Occipital lobe (tissue), 1 donor: ENCODE measurements at regions not wholly inside any gene's neighbourhood (a gene's known extent, or its start where the extent isn't known, plus 50 kb on each side); places are given as distances from the start of the nearest gene placed in this dataset.

ENCODE experiments used
- DNase-seq: peaks from one replicate; lab custom pipeline; 2025; lab: John Stamatoyannopoulos, UW

DNA sequence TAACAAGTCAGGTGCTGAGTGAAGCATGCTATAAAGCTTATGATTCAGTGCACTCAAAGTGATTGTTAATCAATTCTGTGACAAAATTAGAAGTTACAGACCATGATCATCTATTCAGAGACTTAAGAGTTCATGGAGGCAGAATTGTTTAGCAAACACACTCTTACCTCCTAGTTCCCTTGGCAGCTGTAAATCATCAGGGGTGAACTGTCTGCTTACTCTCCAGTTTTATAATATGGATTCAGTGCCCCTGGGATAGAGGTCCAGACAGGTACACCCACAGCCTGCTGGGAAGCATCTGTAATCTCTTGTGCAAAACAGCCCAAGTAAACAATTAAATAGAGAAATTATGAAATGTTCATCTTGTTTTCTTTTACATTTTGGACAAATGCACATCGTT, 835.0 kb upstream of the COBL start:
- no peak for DNase-seq

GRCh38 chr7:52150952-52151351, 834.3 kb upstream of the COBL start:
- no peak for DNase-seq

- DNase-seq: no peak
Observed at GRCh38 chr7:52146871-52147634, 830.4 kb upstream of the COBL start.

- DNase-seq: no peak
Observed at GRCh38 chr7:52143219-52143618, 826.6 kb upstream of the COBL start.

- no peak for DNase-seq
Observed at GRCh38 chr7:52140851-52141250, 824.2 kb upstream of the COBL start.

- no peak for DNase-seq
Observed at GRCh38 chr7:52135403-52135802, 818.8 kb upstream of the COBL start.

- no peak for DNase-seq
Observed at GRCh38 chr7:52129278-52129677, 812.7 kb upstream of the COBL start.

DNA sequence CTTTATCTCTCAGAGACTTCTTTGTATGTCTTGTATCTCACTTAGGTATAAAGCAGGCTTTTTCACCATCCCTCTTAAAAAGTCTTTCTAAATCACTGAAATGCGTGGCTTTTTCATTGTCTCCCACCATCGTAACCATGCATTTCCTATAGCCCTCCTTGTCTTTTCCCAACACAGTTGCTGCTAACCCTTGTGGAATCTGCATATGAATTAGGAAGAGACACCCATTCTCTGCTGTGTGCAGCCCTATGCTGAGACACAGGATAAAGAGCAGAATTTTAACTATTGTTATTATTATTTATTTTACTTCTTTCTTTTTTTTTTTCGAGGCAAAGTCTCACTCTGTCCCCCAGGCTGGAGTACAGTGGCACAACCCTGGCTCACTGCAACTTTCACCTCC, 804.3 kb upstream of the COBL start:
- DNase-seq: no peak

DNA sequence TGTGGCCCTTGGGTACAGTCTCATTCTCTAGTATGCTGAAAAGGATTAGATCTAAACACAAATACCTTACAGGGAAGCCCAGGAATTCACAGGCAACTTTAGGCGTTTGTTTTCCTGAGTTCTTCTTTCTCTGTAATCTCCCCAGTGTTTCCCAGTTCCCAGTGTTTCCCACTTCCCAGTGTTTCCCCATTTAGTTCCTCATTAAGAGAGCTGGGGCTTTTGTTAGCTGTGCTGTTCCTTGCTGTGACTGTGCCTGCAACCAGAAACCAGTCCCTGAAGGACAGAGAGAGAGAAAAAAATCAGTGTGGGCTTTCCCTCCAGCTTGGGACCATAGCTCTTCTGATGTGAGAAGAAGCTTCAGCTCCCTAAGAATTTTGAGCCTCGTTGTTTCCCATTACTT, 802.9 kb upstream of the COBL start:
- no peak for DNase-seq

DNA sequence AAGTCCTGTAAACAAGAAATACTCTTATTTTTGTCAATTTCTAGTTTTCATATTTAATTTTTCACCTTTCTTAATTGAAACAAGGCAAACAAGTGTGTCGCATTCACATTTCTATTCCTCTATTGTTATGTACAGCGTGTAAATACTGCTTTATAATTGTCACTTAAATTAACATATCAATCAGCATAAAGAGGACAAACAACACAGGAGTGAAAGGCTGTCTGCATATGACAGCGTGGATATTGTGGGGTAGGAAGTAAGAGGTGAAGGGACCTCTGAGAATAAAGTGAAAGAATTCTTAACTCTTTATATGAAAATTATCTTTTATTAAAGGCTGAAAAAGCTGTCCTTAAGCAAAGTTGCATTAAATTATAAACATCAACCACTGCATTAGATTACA, 797.9 kb upstream of the COBL start:
- DNase-seq: no peak

DNA sequence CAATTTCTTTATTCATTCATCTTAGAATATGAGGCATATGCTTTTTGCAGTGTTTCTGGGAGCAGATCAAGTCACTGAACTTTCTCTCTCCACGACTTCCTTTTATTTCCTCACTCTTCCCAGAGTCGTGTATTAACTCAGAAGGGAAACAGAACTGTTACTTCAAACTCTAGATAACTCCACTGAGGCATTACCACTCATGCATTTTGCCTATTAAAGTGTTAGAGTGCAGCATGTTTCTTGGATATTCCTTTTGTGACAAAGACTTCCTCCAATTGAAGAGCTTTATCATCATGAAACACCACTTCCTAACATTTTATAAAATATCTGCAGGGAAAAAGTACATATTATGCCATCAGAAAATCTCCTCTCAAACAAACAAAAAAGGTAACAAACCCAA, 797.4 kb upstream of the COBL start:
- DNase-seq: no peak

DNA sequence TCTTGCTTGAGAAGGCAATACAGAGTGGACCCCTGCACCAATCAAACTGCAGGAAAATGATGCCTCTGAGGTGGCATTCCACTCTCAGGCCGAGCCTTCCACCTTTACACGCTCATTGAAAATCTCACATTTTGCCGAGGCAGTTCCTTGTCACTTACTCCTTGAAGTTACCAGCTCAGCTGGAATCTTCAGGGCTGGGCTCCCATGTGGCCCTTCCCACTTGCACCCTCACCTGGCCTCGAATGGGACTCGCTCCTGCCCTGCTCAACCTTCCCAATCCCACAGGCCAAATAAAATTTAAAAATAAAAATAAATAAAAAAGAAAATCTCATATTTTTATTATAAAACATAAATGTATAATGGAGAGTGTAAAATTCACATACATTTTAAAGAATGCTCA, 790.7 kb upstream of the COBL start:
- DNase-seq: no peak

DNA sequence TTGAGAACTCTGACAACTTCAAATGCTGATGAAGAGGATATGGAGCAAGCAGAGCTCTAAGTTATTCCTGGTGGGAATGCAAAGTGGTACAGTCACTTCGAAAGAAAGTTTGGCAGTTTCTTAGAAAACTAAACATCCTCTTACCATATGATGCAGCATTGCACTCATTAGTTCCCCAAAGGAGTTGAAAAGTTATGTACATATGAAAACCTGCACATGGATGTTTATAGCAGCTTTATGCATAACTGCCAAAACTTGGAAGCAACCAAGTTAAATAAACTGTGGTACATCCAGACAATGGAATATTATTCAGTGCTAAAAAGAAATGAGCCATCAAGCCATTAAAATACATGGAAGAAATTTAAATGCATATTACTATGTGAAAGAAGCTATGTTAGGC, 779.3 kb upstream of the COBL start:
- no peak for DNase-seq

DNA sequence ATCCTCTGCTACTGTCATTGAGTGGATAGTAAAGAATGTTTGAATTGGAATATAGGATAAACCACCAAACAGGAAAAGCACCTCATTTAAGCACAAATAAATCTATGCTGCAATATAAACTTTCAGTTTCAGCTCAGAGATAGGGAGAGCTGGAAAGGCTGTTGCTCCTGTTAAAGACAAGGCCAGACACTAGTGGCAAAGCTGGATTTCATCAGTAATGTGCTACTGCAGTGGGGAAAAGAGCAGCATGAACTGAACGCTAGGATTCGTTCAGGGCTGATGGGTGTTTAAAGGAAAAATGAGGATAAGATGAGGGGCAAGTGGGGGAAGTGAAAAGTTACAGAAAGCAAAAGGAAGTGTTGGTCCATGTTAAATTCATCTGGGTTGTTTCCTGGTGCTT, 775.4 kb upstream of the COBL start:
- DNase-seq: no peak

GRCh38 chr7:52091101-52091500, 774.5 kb upstream of the COBL start:
- DNase-seq: no peak

DNA sequence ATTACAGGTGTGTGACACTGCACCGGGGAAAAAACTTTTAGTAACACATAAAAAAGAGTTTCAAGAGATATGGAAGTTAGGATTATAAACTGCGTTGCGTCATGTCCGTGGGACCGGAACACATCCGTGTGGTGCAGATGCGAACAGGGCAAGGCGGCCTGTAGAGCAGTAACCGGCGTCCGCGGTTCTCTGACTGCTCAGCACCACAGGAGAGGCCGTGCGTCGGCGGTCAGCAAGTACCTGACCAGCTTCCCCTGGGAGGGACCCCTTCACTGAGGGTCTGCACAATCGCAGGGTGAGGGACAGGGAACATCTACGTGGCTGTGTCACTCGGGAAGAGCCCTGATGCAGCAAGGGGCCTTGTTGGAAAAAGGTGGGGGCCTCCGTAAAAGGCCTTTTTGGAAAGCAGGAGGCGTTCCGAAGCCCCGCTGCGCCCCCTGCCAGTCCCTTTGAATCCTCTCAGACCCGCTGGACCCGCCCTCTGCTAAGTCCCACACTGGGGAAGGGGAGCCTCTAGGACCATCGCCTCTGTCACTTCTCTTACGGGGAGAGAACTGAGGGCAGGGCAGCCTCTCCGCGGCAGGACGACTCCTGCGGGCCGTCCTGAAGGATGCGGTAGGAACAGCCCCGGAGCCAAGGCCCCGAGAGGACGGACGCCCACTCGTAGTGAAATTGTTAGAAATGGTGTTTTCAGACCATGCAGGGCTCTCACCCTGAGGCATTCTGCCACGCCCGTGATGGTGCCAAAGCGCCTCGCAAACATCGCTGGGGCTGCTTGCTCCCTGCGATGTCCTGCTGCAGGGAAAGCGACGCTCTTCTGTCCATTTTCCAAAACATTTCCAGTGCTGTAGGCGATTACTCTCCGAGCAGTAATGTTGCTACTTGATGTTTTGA, 771.6 kb upstream of the COBL start:
- DNase-seq: peak; percentile 16

GRCh38 chr7:52085610-52086009, 769.0 kb upstream of the COBL start:
- DNase-seq: no peak

DNA sequence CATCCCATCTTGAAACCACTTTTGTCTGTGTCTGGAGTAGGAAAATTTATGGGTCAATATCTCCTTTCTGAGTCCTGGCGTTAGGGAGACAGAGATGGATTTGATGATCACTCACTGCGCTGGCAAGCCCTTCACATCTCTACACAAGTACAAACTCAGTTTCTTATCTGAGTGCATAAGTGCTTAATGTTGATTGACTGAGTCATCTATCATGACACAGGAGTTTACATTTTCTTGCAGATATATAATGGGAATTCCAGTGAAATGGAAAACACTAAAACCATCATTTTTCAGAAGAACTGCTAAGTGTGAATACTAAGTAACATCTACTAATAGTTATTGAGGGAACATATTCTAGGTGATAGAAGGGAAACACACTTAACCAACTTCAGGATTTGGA, 763.9 kb upstream of the COBL start:
- no peak for DNase-seq

DNA sequence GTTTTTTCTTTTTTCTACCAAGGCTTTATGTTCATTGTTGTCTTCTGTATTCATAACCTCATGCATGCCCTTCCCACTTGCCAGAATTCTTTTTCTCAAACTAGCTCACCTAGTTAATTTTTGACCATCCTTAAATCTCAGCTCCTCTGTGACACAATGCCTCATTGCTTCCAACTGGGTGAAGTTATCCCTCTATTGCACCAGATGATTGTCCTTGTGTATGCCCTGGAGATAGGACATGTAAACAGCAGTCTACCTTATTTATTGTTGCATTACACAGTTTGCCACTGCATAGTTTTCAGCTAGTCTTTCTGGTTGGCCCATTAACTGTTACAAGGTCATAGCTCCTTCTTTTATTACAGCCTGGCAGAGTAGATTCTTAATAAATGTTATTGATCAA, 763.1 kb upstream of the COBL start:
- no peak for DNase-seq

GRCh38 chr7:52077571-52077970, 761.0 kb upstream of the COBL start:
- DNase-seq: no peak

DNA sequence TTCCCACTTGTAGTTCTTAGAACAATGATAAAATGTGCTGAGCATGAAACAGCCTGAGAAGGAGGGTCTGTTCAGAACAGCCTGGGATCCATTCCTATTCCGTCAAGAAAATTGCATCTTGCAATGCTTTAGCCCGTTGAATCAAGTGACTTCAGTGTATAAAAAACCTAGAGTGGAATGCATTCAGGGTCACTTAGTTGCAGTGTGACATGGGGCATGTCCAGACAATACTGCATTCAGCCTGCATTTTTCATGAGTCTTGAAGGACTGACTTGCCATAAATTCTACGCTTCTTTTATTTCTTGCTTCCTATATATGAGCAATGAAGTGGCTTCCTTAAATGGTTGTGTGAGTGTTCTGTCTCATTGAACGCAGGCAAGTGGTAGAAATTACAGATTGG, 758.3 kb upstream of the COBL start:
- DNase-seq: no peak

GRCh38 chr7:52074071-52074470, 757.5 kb upstream of the COBL start:
- no peak for DNase-seq

GRCh38 chr7:52071744-52072143, 755.1 kb upstream of the COBL start:
- DNase-seq: no peak
